ENCODE measurements at regions not wholly inside any gene's neighbourhood (a gene's known extent, or its start where the extent isn't known, plus 50 kb on each side); places are given as distances from the start of the nearest gene placed in this dataset.
"Not testable (repeated sequence)": the region's sequence is repeated elsewhere in the genome, so short reads cannot be mapped to it uniquely, and the experiment has no call there.

GRCh38 chr16:55019419-55020131 lies 88.9 kb downstream of the IRX5 start:
- Histone ChIP-seq H3K4me1 (no peaks in the 10 kb centered on the region), H3K9me3 (no peaks in the 10 kb centered on the region), H3K27ac (no peak overlapping the region), H3K4me3 (no peak overlapping the region), H3K27me3 (no peaks in the 10 kb centered on the region), H3K36me3 (ENCODE audit: low read depth, missing control alignments) (no peaks in the 10 kb centered on the region)
- intact Hi-C loops (cut with DNase I; ENCODE audit: low total_unique reads): no loop called here
- no peak for DNase-seq
- 78 to 89% methylated on average over 9 of the region's 9 CpGs for WGBS, 2 donors
- TF ChIP-seq POLR2A (IDR thresholded peaks at IDR 0.05): no peak
- TF ChIP-seq CTCF (IDR thresholded peaks at IDR 0.05): no peak

GRCh38 chr16:55021595-55022475 lies 91.2 kb downstream of the IRX5 start:
- Histone ChIP-seq H3K4me1 (no peaks in the 10 kb centered on the region), H3K4me3 (no peak overlapping the region), H3K9me3 (no peaks in the 10 kb centered on the region), H3K27ac (no peak overlapping the region), H3K27me3 (no peaks in the 10 kb centered on the region), H3K36me3 (ENCODE audit: low read depth, missing control alignments) (no peaks in the 10 kb centered on the region)
- no peak for DNase-seq
- intact Hi-C loops (cut with DNase I; ENCODE audit: low total_unique reads): no loop called here
- 52 to 65% methylated on average over 10 to 11 of the region's 11 CpGs for WGBS, 2 donors
- TF ChIP-seq POLR2A (IDR thresholded peaks at IDR 0.05) (no peak), CTCF (IDR thresholded peaks at IDR 0.05) (no peak)

GRCh38 chr16:55027260-55027659 lies 96.6 kb downstream of the IRX5 start:
- intact Hi-C loops (cut with DNase I; ENCODE audit: low total_unique reads); H3K4me1 ChIP-seq; H3K9me3 ChIP-seq; H3K27ac ChIP-seq; DNase-seq; H3K27me3 ChIP-seq; H3K4me3 ChIP-seq; H3K36me3 ChIP-seq (ENCODE audit: low read depth, missing control alignments): not testable (repeated sequence)

DNA sequence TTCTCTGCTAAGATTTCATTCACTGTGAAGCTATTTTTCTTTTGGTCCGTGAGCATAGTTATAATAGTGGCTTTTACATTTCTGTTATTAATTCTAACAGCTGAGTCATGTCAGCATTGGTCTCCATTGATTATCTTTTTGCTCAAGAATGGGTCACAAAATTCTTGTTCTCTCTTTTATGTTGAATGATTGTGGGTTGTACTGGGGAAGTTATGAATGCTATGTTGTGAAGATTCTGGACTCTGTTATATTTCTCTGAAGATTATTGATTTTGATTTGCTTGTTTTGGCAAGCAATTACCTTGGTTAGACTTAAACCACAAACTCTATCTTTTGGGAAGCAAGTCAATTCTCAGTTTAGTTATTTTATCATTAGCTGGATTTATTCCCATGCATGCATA lies 98.8 kb downstream of the IRX5 start:
- H3K27me3 ChIP-seq: no peaks in the 10 kb centered on the region
- H3K27ac ChIP-seq: no peak overlapping the region
- no peak for DNase-seq
- intact Hi-C loops (cut with DNase I; ENCODE audit: low total_unique reads): no loop called here
- H3K36me3 ChIP-seq (ENCODE audit: low read depth, missing control alignments): no peaks in the 10 kb centered on the region
- no peak overlapping the region for H3K4me3 ChIP-seq
- 92 to 94% methylated on average over 1 of the region's 1 CpG for WGBS, 2 donors
- no peaks in the 10 kb centered on the region for H3K4me1 ChIP-seq
- no peaks in the 10 kb centered on the region for H3K9me3 ChIP-seq
- no peak for TF ChIP-seq CTCF (IDR thresholded peaks at IDR 0.05)
- no peak for TF ChIP-seq POLR2A (IDR thresholded peaks at IDR 0.05)

GRCh38 chr16:55030944-55031343 lies 100.3 kb downstream of the IRX5 start:
- DNase-seq: no peak
- H3K27me3 ChIP-seq: no peaks in the 10 kb centered on the region
- no peak overlapping the region for H3K4me3 ChIP-seq
- H3K27ac ChIP-seq: no peak overlapping the region
- TF ChIP-seq CTCF (IDR thresholded peaks at IDR 0.05) (no peak), POLR2A (IDR thresholded peaks at IDR 0.05) (no peak)
- no peaks in the 10 kb centered on the region for H3K4me1 ChIP-seq
- H3K9me3 ChIP-seq: no peaks in the 10 kb centered on the region
- intact Hi-C loops (cut with DNase I; ENCODE audit: low total_unique reads): no loop called here
- H3K36me3 ChIP-seq (ENCODE audit: low read depth, missing control alignments): no peaks in the 10 kb centered on the region
- WGBS, 2 donors: 81 to 85% methylated on average over 5 of the region's 5 CpGs

Data from testis (tissue), 2 donors.